Activated naive CD4-positive, alpha-beta T cell treated with anti-CD3 and anti-CD28 coated beads, Interleukin-2, amount 50 U/mL, for 72 hours (primary cell): ENCODE measurements at regions not wholly inside any gene's neighbourhood (a gene's known extent, or its start where the extent isn't known, plus 50 kb on each side); places are given as distances from the start of the nearest gene placed in this dataset.
A peak's percentile ranks its signal among the peaks of the same experiment; 100 is the strongest.

ENCODE experiments used
- ATAC-seq, 2 donors: fragments of 150-1000 bp; cut with Tn5 transposase; 2 replicates each; pipeline ENCODE4 v1.10.0; 2021; ENCODE audit warnings: mild to moderate bottlenecking in 2 of 2, moderate library complexity in 2 of 2
- DNase-seq, 2 donors: peaks; one replicate each; pipeline ENCODE4 v3.0.0; 2021 to 2022; ENCODE audit warnings: low spot score in 2 of 2
- H3K27ac Mint-ChIP-seq, 2 donors: one replicate each; pipeline ENCODE4 v1.8.0; 2022; ENCODE audit warnings: mild to moderate bottlenecking in 2 of 2, mixed read lengths in 2 of 2
- H3K36me3 Mint-ChIP-seq, 2 donors: one replicate each; pipeline ENCODE4 v1.8.0; 2022; ENCODE audit warnings: mixed read lengths in 2 of 2
- H3K9me3 Mint-ChIP-seq, 2 donors: one replicate each; pipeline ENCODE4 v1.8.0; 2022; ENCODE audit warnings: mixed read lengths in 2 of 2

DNA sequence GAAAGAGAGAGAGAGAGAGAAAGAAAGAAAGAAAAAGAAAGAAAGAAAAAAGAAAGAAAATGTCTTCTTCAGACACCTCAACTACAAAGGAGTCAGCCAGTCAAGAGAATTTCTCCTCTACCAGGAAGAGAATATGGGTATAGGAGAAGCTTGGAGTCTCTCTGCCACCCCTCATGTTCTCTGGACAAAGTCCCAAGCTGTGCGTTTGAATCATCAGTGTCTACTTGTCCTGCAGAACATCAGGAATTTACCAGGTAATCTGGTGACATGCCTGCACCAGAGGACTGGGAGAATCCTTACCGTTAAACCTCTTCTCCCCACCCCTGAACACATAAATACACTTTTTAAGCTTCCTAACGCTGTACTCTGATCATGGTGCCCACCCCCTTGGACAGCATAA lies 119.5 kb downstream of the TM9SF2 start:
- Mint-ChIP-seq H3K27ac (no peak overlapping the region), H3K9me3 (no peaks in the 10 kb centered on the region)

DNA sequence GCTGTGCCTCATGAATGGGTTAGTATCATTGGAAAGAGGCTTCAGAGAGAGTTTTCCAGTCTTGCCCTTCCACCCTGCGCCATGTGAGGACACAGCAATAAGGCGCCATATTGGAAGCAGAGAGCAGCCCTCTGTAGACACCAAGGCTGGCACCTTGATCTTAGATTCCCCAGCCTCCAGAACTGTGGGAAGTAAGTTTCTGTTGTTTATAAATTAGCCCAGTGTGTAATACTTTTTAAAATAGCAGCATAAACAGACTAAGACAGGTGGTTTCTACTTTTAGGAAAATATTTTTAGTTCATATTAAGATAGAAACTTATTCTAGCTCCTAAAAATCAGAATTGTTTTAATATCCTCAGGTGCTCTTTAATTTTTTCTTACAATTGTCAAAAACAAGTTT lies 117.9 kb downstream of the TM9SF2 start:
- no peak overlapping the region for H3K27ac Mint-ChIP-seq
- no peaks in the 10 kb centered on the region for H3K9me3 Mint-ChIP-seq
- DNase-seq (no peak), ATAC-seq (no peak)
- no peaks in the 10 kb centered on the region for H3K36me3 Mint-ChIP-seq

More for the DNA sequence above, 119.5 kb downstream of the TM9SF2 start:
- H3K36me3 Mint-ChIP-seq = no peaks in the 10 kb centered on the region
- ATAC-seq (no peak), DNase-seq (no peak)

DNA sequence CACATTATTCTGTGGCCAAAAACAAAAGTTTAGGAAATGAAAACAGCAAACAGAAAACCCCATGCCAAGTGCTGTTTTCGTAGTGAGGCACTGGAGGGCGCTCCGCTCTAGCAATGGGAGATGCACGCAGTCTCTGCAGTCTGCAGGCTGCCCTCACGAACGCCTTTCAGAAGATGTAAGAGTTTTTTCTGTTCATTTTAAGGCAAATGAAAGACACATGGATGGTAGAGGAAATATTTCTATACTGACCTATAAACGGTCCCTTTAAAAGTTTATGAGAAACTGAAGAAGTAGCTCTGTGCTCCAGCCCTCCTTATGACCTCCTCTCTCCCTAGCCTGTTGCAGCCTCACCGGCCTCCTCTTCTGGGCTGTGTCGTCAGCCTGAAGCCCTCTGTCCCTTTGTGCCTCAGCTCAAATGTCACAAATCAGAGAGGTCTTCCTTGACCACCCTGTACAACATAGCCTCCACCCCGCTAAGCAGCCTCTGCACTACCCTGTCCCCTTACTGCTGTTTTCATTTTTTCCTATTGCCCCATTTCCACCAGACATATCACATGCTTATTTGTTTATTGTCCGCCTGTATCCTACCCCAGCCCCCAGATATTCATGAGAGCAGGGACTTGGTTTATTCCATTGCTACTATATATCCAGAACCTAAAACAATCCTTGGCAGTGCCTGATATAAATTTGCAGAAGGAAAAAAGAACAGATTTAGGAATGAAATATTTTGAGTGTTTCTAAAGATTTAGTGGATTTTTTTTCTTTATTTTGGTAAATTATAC lies 116.4 kb downstream of the TM9SF2 start:
- no peaks in the 10 kb centered on the region for H3K36me3 Mint-ChIP-seq
- DNase-seq = peak in 1 of 2 donors; percentile 15

DNA sequence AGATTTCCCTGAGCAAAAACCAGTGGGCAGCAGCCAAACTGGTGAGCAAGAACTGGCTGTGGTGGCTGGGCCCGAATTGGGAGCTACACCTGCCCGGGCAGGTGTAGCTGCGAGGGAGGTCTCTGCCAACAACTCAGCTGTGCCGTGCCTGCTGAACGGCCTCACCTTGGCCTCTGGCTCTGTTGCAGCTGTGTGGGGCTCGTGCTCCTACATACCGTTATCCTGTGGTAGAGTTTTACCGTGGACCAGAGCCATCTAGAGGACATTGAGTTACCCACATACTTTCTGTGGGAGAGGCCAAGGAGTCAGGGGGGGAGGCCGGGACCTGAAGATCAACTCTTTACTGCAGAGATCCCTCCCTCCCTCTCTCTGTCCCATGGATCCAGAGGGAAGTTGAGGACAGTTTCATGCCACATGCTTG lies 113.2 kb downstream of the TM9SF2 start:
- Mint-ChIP-seq H3K36me3 (no peaks in the 10 kb centered on the region), H3K27ac (peak overlapping the region in 1 of 2 donors; percentile 58), H3K9me3 (no peaks in the 10 kb centered on the region)
- ATAC-seq = peak; percentile 57 to 65
- no peak for DNase-seq

More for the DNA sequence above, 116.4 kb downstream of the TM9SF2 start:
- ATAC-seq = peak in 1 of 2 donors; percentile 38
- H3K9me3 Mint-ChIP-seq = no peaks in the 10 kb centered on the region
- peak overlapping the region in 1 of 2 donors; percentile 7 for H3K27ac Mint-ChIP-seq
